ENCODE measurements at regions not wholly inside any gene's neighbourhood (a gene's known extent, or its start where the extent isn't known, plus 50 kb on each side); places are given as distances from the start of the nearest gene placed in this dataset.

- Histone ChIP-seq H3K9me3 (no peaks in the 10 kb centered on the region), H3K4me1 (no peaks in the 10 kb centered on the region), H3K4me3 (no peak overlapping the region), H3K27me3 (no peaks in the 10 kb centered on the region), H3K27ac (no peak overlapping the region), H3K36me3 (no peaks in the 10 kb centered on the region)
- intact Hi-C loops (cut with DNase I): no loop called here
- no peak for TF ChIP-seq CTCF (IDR thresholded peaks at IDR 0.05)
- TF ChIP-seq POLR2A (IDR thresholded peaks at IDR 0.05): no peak
- no peak for TF ChIP-seq POLR2AphosphoS5 (IDR thresholded peaks at IDR 0.05; ENCODE audit: insufficient read depth in 1 of 2, low read depth in 1 of 2)
- DNase-seq (ENCODE audit: extremely low spot score in 2 of 2): no peak
Observed at GRCh38 chr13:47277774-47278173, 380.9 kb upstream of the HTR2A start.

- H3K9me3 ChIP-seq: no peaks in the 10 kb centered on the region
- DNase-seq (ENCODE audit: extremely low spot score in 2 of 2): no peak
- intact Hi-C loops (cut with DNase I): no loop called here
- H3K27ac ChIP-seq: no peak overlapping the region
- H3K27me3 ChIP-seq: no peaks in the 10 kb centered on the region
- no peaks in the 10 kb centered on the region for H3K4me1 ChIP-seq
- TF ChIP-seq POLR2AphosphoS5 (IDR thresholded peaks at IDR 0.05; ENCODE audit: insufficient read depth in 1 of 2, low read depth in 1 of 2): no peak
- no peak for TF ChIP-seq POLR2A (IDR thresholded peaks at IDR 0.05)
- no peak for TF ChIP-seq CTCF (IDR thresholded peaks at IDR 0.05)
- no peak overlapping the region for H3K4me3 ChIP-seq
- no peaks in the 10 kb centered on the region for H3K36me3 ChIP-seq
Observed at GRCh38 chr13:47268270-47268669, 371.4 kb upstream of the HTR2A start.

GRCh38 chr13:47258384-47258783 is 361.5 kb upstream of the HTR2A start:
- no peaks in the 10 kb centered on the region for H3K36me3 ChIP-seq
- no peaks in the 10 kb centered on the region for H3K4me1 ChIP-seq
- DNase-seq (ENCODE audit: extremely low spot score in 2 of 2): no peak
- TF ChIP-seq CTCF (IDR thresholded peaks at IDR 0.05): no peak
- no peak for TF ChIP-seq POLR2AphosphoS5 (IDR thresholded peaks at IDR 0.05; ENCODE audit: insufficient read depth in 1 of 2, low read depth in 1 of 2)
- intact Hi-C loops (cut with DNase I): no loop called here
- no peaks in the 10 kb centered on the region for H3K27me3 ChIP-seq
- H3K4me3 ChIP-seq: no peak overlapping the region
- H3K27ac ChIP-seq: no peak overlapping the region
- H3K9me3 ChIP-seq: no peaks in the 10 kb centered on the region

- DNase-seq (ENCODE audit: extremely low spot score in 2 of 2): no peak
- intact Hi-C loops (cut with DNase I): no loop called here
- no peaks in the 10 kb centered on the region for H3K4me1 ChIP-seq
- no peaks in the 10 kb centered on the region for H3K27me3 ChIP-seq
- TF ChIP-seq CTCF (IDR thresholded peaks at IDR 0.05) (no peak), POLR2AphosphoS5 (IDR thresholded peaks at IDR 0.05; ENCODE audit: insufficient read depth in 1 of 2, low read depth in 1 of 2) (no peak), POLR2A (IDR thresholded peaks at IDR 0.05) (no peak)
- H3K4me3 ChIP-seq: no peak overlapping the region
- no peak overlapping the region for H3K27ac ChIP-seq
- H3K36me3 ChIP-seq: no peaks in the 10 kb centered on the region
- H3K9me3 ChIP-seq: no peaks in the 10 kb centered on the region
Observed at GRCh38 chr13:47256618-47257017, 359.8 kb upstream of the HTR2A start.

GRCh38 chr13:47252627-47253026 is 355.8 kb upstream of the HTR2A start:
- peaks cover 4% of the 10 kb centered on the region for H3K4me1 ChIP-seq
- no peaks in the 10 kb centered on the region for H3K9me3 ChIP-seq
- TF ChIP-seq POLR2A (IDR thresholded peaks at IDR 0.05) (no peak), CTCF (IDR thresholded peaks at IDR 0.05) (no peak), POLR2AphosphoS5 (IDR thresholded peaks at IDR 0.05; ENCODE audit: insufficient read depth in 1 of 2, low read depth in 1 of 2) (no peak)
- no peaks in the 10 kb centered on the region for H3K36me3 ChIP-seq
- DNase-seq (ENCODE audit: extremely low spot score in 2 of 2): no peak
- intact Hi-C loops (cut with DNase I): no loop called here
- H3K4me3 ChIP-seq: no peak overlapping the region
- no peaks in the 10 kb centered on the region for H3K27me3 ChIP-seq
- peak overlapping the region; percentile 7 for H3K27ac ChIP-seq

Measured in vagina (tissue), 2 donors.